Neural progenitor cell (in vitro differentiated cells): ENCODE measurements at regions not wholly inside any gene's neighbourhood (a gene's known extent, or its start where the extent isn't known, plus 50 kb on each side); places are given as distances from the start of the nearest gene placed in this dataset.
"Not testable (repeated sequence)": the region's sequence is repeated elsewhere in the genome, so short reads cannot be mapped to it uniquely, and the experiment has no call there.

Experiments used
- CTCF ChIP-seq: fragments of 200-600 bp; sonication (generic); IDR thresholded peaks from 2 replicates; pipeline ENCODE4 v1.5.1; 2017; ENCODE audit warnings: antibody characterized with exemption, mild to moderate bottlenecking
- EZH2 ChIP-seq: fragments of 200-600 bp; sonication (generic); IDR thresholded peaks from 2 replicates; pipeline ENCODE4 v1.6.1; 2017; ENCODE audit warnings: antibody characterized with exemption, mild to moderate bottlenecking, moderate library complexity
- EZH2phosphoT487 ChIP-seq: fragments of 200-600 bp; sonication (generic); IDR thresholded peaks from 2 replicates; pipeline ENCODE4 v1.6.1; 2017; ENCODE audit warnings: antibody characterized with exemption

DNA sequence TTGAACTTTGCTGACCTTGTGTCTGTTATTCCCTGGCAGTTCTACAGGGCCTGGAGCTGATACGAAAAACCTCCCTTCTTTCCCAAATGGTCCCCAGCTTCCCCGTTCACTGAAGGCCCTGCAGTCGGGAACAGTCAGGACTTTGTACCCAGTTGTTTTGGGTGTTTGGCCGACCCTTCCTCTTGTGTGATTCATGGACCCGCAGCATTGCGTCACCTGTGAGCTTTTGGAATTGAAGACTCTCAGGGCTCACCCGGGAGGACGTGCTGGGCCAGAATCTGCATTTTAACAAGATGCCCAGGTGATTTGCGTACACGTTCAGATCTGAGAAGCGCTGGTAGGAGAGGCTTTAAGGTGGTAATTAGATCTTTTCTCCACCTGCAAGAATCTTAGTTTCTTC, 220.4 kb downstream of the OTOP1 start:
- TF ChIP-seq CTCF, EZH2, EZH2phosphoT487: not testable (repeated sequence)
